ENCODE measurements at regions not wholly inside any gene's neighbourhood (a gene's known extent, or its start where the extent isn't known, plus 50 kb on each side); places are given as distances from the start of the nearest gene placed in this dataset.
"Not testable (repeated sequence)": the region's sequence is repeated elsewhere in the genome, so short reads cannot be mapped to it uniquely, and the experiment has no call there.

GRCh38 chr3:31321620-31322019, 211.1 kb upstream of the STT3B start:
- no peak overlapping the region for H2AFZ ChIP-seq (ENCODE audit: low read length)
- H3K79me2 ChIP-seq (ENCODE audit: low read length), result no peaks in the 10 kb centered on the region
- no peak for DNase-seq
- H3K4me1 ChIP-seq (ENCODE audit: low read length), result no peaks in the 10 kb centered on the region
- H3K4me2 ChIP-seq (ENCODE audit: low read depth, low read length, poor library complexity, severe bottlenecking), result no peak overlapping the region
- no peaks in the 10 kb centered on the region for H3K27me3 ChIP-seq (ENCODE audit: low read length)
- no peaks in the 10 kb centered on the region for H3K9me2 ChIP-seq (replicated peaks; ENCODE audit: insufficient read depth, low read length)
- H4K20me1 ChIP-seq (ENCODE audit: insufficient read depth, low read depth, low read length), result no peaks in the 10 kb centered on the region
- H3K4me3 ChIP-seq (ENCODE audit: low read length), result no peak overlapping the region
- no peak overlapping the region for H3K9ac ChIP-seq (ENCODE audit: low read length)
- H3K27ac ChIP-seq (ENCODE audit: low read length), result no peak overlapping the region
- no peaks in the 10 kb centered on the region for H3K36me3 ChIP-seq (ENCODE audit: insufficient read depth, low read length)
- no peaks in the 10 kb centered on the region for H3K9me3 ChIP-seq (ENCODE audit: low read length)

- H3K9me3 ChIP-seq (ENCODE audit: low read length), result no peaks in the 10 kb centered on the region
- no peaks in the 10 kb centered on the region for H3K4me1 ChIP-seq (ENCODE audit: low read length)
- H3K27ac ChIP-seq (ENCODE audit: low read length), result no peak overlapping the region
- H3K27me3 ChIP-seq (ENCODE audit: low read length), result no peaks in the 10 kb centered on the region
- no peaks in the 10 kb centered on the region for H3K36me3 ChIP-seq (ENCODE audit: insufficient read depth, low read length)
- no peak overlapping the region for H3K4me3 ChIP-seq (ENCODE audit: low read length)
- H3K9me2 ChIP-seq (replicated peaks; ENCODE audit: insufficient read depth, low read length), result no peaks in the 10 kb centered on the region
- no peaks in the 10 kb centered on the region for H3K79me2 ChIP-seq (ENCODE audit: low read length)
- DNase-seq, result no peak
- no peaks in the 10 kb centered on the region for H4K20me1 ChIP-seq (ENCODE audit: insufficient read depth, low read depth, low read length)
- H3K9ac ChIP-seq (ENCODE audit: low read length), result no peak overlapping the region
- no peak overlapping the region for H2AFZ ChIP-seq (ENCODE audit: low read length)
- no peak overlapping the region for H3K4me2 ChIP-seq (ENCODE audit: low read depth, low read length, poor library complexity, severe bottlenecking)
Measured at GRCh38 chr3:31322460-31322859, 210.3 kb upstream of the STT3B start.

GRCh38 chr3:31327826-31328357, 204.8 kb upstream of the STT3B start:
- H3K27me3 ChIP-seq (ENCODE audit: low read length); H3K27ac ChIP-seq (ENCODE audit: low read length); H3K9me3 ChIP-seq (ENCODE audit: low read length); H4K20me1 ChIP-seq (ENCODE audit: insufficient read depth, low read depth, low read length); H3K9me2 ChIP-seq (replicated peaks; ENCODE audit: insufficient read depth, low read length); H3K4me2 ChIP-seq (ENCODE audit: low read depth, low read length, poor library complexity, severe bottlenecking); H3K4me3 ChIP-seq (ENCODE audit: low read length); DNase-seq; H3K4me1 ChIP-seq (ENCODE audit: low read length); H2AFZ ChIP-seq (ENCODE audit: low read length); H3K9ac ChIP-seq (ENCODE audit: low read length); H3K79me2 ChIP-seq (ENCODE audit: low read length); H3K36me3 ChIP-seq (ENCODE audit: insufficient read depth, low read length): not testable (repeated sequence)

- no peaks in the 10 kb centered on the region for H4K20me1 ChIP-seq (ENCODE audit: insufficient read depth, low read depth, low read length)
- no peak overlapping the region for H3K9ac ChIP-seq (ENCODE audit: low read length)
- no peak overlapping the region for H3K4me3 ChIP-seq (ENCODE audit: low read length)
- H3K36me3 ChIP-seq (ENCODE audit: insufficient read depth, low read length), result no peaks in the 10 kb centered on the region
- no peaks in the 10 kb centered on the region for H3K27me3 ChIP-seq (ENCODE audit: low read length)
- no peak overlapping the region for H3K27ac ChIP-seq (ENCODE audit: low read length)
- no peak for DNase-seq
- no peaks in the 10 kb centered on the region for H3K9me3 ChIP-seq (ENCODE audit: low read length)
- no peak overlapping the region for H3K4me2 ChIP-seq (ENCODE audit: low read depth, low read length, poor library complexity, severe bottlenecking)
- H3K4me1 ChIP-seq (ENCODE audit: low read length), result no peaks in the 10 kb centered on the region
- no peaks in the 10 kb centered on the region for H3K9me2 ChIP-seq (replicated peaks; ENCODE audit: insufficient read depth, low read length)
- no peaks in the 10 kb centered on the region for H3K79me2 ChIP-seq (ENCODE audit: low read length)
- H2AFZ ChIP-seq (ENCODE audit: low read length), result no peak overlapping the region
Measured at GRCh38 chr3:31331278-31331677, 201.4 kb upstream of the STT3B start.

- Histone ChIP-seq H3K79me2 (ENCODE audit: low read length) (no peaks in the 10 kb centered on the region), H3K36me3 (ENCODE audit: insufficient read depth, low read length) (no peaks in the 10 kb centered on the region), H2AFZ (ENCODE audit: low read length) (no peak overlapping the region), H3K4me1 (ENCODE audit: low read length) (no peaks in the 10 kb centered on the region), H3K9me2 (replicated peaks; ENCODE audit: insufficient read depth, low read length) (no peaks in the 10 kb centered on the region), H4K20me1 (ENCODE audit: insufficient read depth, low read depth, low read length) (no peaks in the 10 kb centered on the region), H3K9ac (ENCODE audit: low read length) (no peak overlapping the region), H3K9me3 (ENCODE audit: low read length) (no peaks in the 10 kb centered on the region), H3K4me2 (ENCODE audit: low read depth, low read length, poor library complexity, severe bottlenecking) (no peak overlapping the region), H3K27me3 (ENCODE audit: low read length) (no peaks in the 10 kb centered on the region), H3K4me3 (ENCODE audit: low read length) (no peak overlapping the region), H3K27ac (ENCODE audit: low read length) (no peak overlapping the region)
- DNase-seq, result no peak
Measured at GRCh38 chr3:31341130-31341529, 191.6 kb upstream of the STT3B start.

- no peaks in the 10 kb centered on the region for H3K36me3 ChIP-seq (ENCODE audit: insufficient read depth, low read length)
- no peak overlapping the region for H2AFZ ChIP-seq (ENCODE audit: low read length)
- H4K20me1 ChIP-seq (ENCODE audit: insufficient read depth, low read depth, low read length), result no peaks in the 10 kb centered on the region
- H3K27me3 ChIP-seq (ENCODE audit: low read length), result no peaks in the 10 kb centered on the region
- H3K4me2 ChIP-seq (ENCODE audit: low read depth, low read length, poor library complexity, severe bottlenecking), result no peak overlapping the region
- H3K4me1 ChIP-seq (ENCODE audit: low read length), result no peaks in the 10 kb centered on the region
- no peaks in the 10 kb centered on the region for H3K9me2 ChIP-seq (replicated peaks; ENCODE audit: insufficient read depth, low read length)
- H3K9me3 ChIP-seq (ENCODE audit: low read length), result no peaks in the 10 kb centered on the region
- H3K4me3 ChIP-seq (ENCODE audit: low read length), result no peak overlapping the region
- DNase-seq, result no peak
- H3K9ac ChIP-seq (ENCODE audit: low read length), result no peak overlapping the region
- no peak overlapping the region for H3K27ac ChIP-seq (ENCODE audit: low read length)
- no peaks in the 10 kb centered on the region for H3K79me2 ChIP-seq (ENCODE audit: low read length)
Measured at GRCh38 chr3:31343075-31343474, 189.7 kb upstream of the STT3B start.

- Histone ChIP-seq H3K9me3 (ENCODE audit: low read length) (no peaks in the 10 kb centered on the region), H2AFZ (ENCODE audit: low read length) (no peak overlapping the region), H4K20me1 (ENCODE audit: insufficient read depth, low read depth, low read length) (no peaks in the 10 kb centered on the region), H3K9me2 (replicated peaks; ENCODE audit: insufficient read depth, low read length) (no peaks in the 10 kb centered on the region), H3K36me3 (ENCODE audit: insufficient read depth, low read length) (no peaks in the 10 kb centered on the region), H3K4me1 (ENCODE audit: low read length) (no peaks in the 10 kb centered on the region), H3K4me2 (ENCODE audit: low read depth, low read length, poor library complexity, severe bottlenecking) (no peak overlapping the region), H3K27me3 (ENCODE audit: low read length) (no peaks in the 10 kb centered on the region), H3K4me3 (ENCODE audit: low read length) (no peak overlapping the region), H3K9ac (ENCODE audit: low read length) (no peak overlapping the region), H3K27ac (ENCODE audit: low read length) (no peak overlapping the region), H3K79me2 (ENCODE audit: low read length) (no peaks in the 10 kb centered on the region)
- no peak for DNase-seq
Measured at GRCh38 chr3:31345581-31345980, 187.1 kb upstream of the STT3B start.

- Histone ChIP-seq H3K79me2 (ENCODE audit: low read length) (no peaks in the 10 kb centered on the region), H3K9me2 (replicated peaks; ENCODE audit: insufficient read depth, low read length) (no peaks in the 10 kb centered on the region), H3K4me3 (ENCODE audit: low read length) (no peak overlapping the region), H3K27ac (ENCODE audit: low read length) (no peak overlapping the region), H3K36me3 (ENCODE audit: insufficient read depth, low read length) (no peaks in the 10 kb centered on the region), H3K9me3 (ENCODE audit: low read length) (no peaks in the 10 kb centered on the region), H2AFZ (ENCODE audit: low read length) (no peak overlapping the region), H3K4me1 (ENCODE audit: low read length) (no peaks in the 10 kb centered on the region), H3K27me3 (ENCODE audit: low read length) (no peaks in the 10 kb centered on the region), H3K9ac (ENCODE audit: low read length) (no peak overlapping the region), H4K20me1 (ENCODE audit: insufficient read depth, low read depth, low read length) (no peaks in the 10 kb centered on the region), H3K4me2 (ENCODE audit: low read depth, low read length, poor library complexity, severe bottlenecking) (no peak overlapping the region)
- DNase-seq, result no peak
Measured at GRCh38 chr3:31346542-31346979, 186.2 kb upstream of the STT3B start.
